CD14-positive monocyte (primary cell): ENCODE measurements at regions not wholly inside any gene's neighbourhood (a gene's known extent, or its start where the extent isn't known, plus 50 kb on each side); places are given as distances from the start of the nearest gene placed in this dataset.

Experiments
- DNase-seq, 3 donors: peaks; one replicate each; pipeline ENCODE4 v3.0.0-alpha.2; 2011 to 2022
- H2AFZ ChIP-seq: 2 replicates; pipeline ENCODE4 v1.6.0; 2012; ENCODE audit warnings: mild to moderate bottlenecking, low read depth, low read length, inconsistent platforms; ENCODE audit not compliant: insufficient read depth, poor library complexity, severe bottlenecking
- H3K27ac ChIP-seq, 2 donors: 1 replicate in 1 of 2; 2 replicates in 1 of 2; pipeline ENCODE4 v1.5.1; 2012 to 2013; ENCODE audit warnings: low read length in 2 of 2, control low read depth in 1 of 2, inconsistent platforms in 1 of 2, low read depth in 1 of 2, mild to moderate bottlenecking in 1 of 2
- H3K27me3 ChIP-seq, 2 donors: one replicate each; pipeline versions ENCODE4 v1.6.0 to v1.6.1; 2011 to 2013; ENCODE audit warnings: low read length in 2 of 2; ENCODE audit not compliant: control insufficient read depth in 2 of 2, insufficient read depth in 2 of 2
- H3K36me3 ChIP-seq, 2 donors: replicated peaks in 1 of 2; 1 replicate in 1 of 2; 2 replicates in 1 of 2; pipeline versions ENCODE4 v1.5.1 to v1.6.1; 2012 to 2013; ENCODE audit warnings: low read length in 2 of 2, control low read depth in 1 of 2, inconsistent platforms in 1 of 2, mild to moderate bottlenecking in 1 of 2; ENCODE audit not compliant: insufficient read depth in 2 of 2, control insufficient read depth in 1 of 2
- H3K4me1 ChIP-seq, 2 donors: 1 replicate in 1 of 2; 2 replicates in 1 of 2; pipeline versions ENCODE4 v1.5.1 to v1.6.1; 2012 to 2013; ENCODE audit warnings: low read length in 2 of 2, control low read depth in 1 of 2, inconsistent platforms in 1 of 2, mild to moderate bottlenecking in 1 of 2, moderate library complexity in 1 of 2; ENCODE audit not compliant: insufficient read depth in 2 of 2, control insufficient read depth in 1 of 2
- H3K4me2 ChIP-seq: replicated peaks from 2 replicates; pipeline ENCODE3; 2012; ENCODE audit warnings: low read length, moderate library complexity, mild to moderate bottlenecking; ENCODE audit not compliant: poor library complexity, severe bottlenecking; ENCODE audit errors: extremely low read depth
- H3K4me3 ChIP-seq, 3 experiments: fragments of 200-600 bp in 1 of 3; sonication (generic) in 1 of 3; replicated peaks in 1 of 3; 1 replicate in 2 of 3; 2 replicates in 1 of 3; pipeline ENCODE4 v1.5.1; 2011 to 2013; ENCODE audit warnings: low read length in 3 of 3, mild to moderate bottlenecking in 3 of 3, control low read depth in 2 of 3, low read depth in 2 of 3, inconsistent platforms in 1 of 3, moderate library complexity in 1 of 3
- H3K79me2 ChIP-seq: 2 replicates; pipeline ENCODE4 v1.6.0; 2012; ENCODE audit warnings: mild to moderate bottlenecking, control low read depth, inconsistent platforms, low read length, moderate library complexity; ENCODE audit not compliant: insufficient read depth
- H3K9ac ChIP-seq: 2 replicates; pipeline ENCODE4 v1.6.0; 2017; ENCODE audit warnings: low read length, mild to moderate bottlenecking; ENCODE audit not compliant: insufficient read depth, poor library complexity, severe bottlenecking
- H3K9me3 ChIP-seq, 2 donors: replicated peaks in 1 of 2; 1 replicate in 1 of 2; 2 replicates in 1 of 2; pipeline versions ENCODE4 v1.5.1 to v1.6.1; 2012 to 2013; ENCODE audit warnings: low read length in 2 of 2, control low read depth in 1 of 2; ENCODE audit not compliant: control insufficient read depth in 1 of 2, insufficient read depth in 1 of 2
- H4K20me1 ChIP-seq: 2 replicates; pipeline ENCODE4 v1.6.0; 2012; ENCODE audit warnings: mild to moderate bottlenecking, low read length, control low read depth, moderate library complexity; ENCODE audit not compliant: insufficient read depth
- H3K27ac Mint-ChIP-seq, 7 donors: one replicate each; pipeline ENCODE4 v1.8.0; 2020; ENCODE audit warnings: mild to moderate bottlenecking in 7 of 7, mixed read lengths in 7 of 7, moderate library complexity in 6 of 7, inconsistent platforms in 2 of 7
- H3K27me3 Mint-ChIP-seq, 3 donors: one replicate each; pipeline ENCODE4 v1.8.0; 2021 to 2022; ENCODE audit warnings: low read depth in 3 of 3, mild to moderate bottlenecking in 3 of 3, mixed read lengths in 3 of 3, moderate library complexity in 3 of 3, inconsistent platforms in 1 of 3
- H3K36me3 Mint-ChIP-seq, 2 donors: one replicate each; pipeline ENCODE4 v1.8.0; 2020; ENCODE audit warnings: mixed read lengths in 2 of 2, inconsistent platforms in 1 of 2, mild to moderate bottlenecking in 1 of 2
- H3K4me1 Mint-ChIP-seq: one replicate; pipeline ENCODE4 v1.8.0; 2020; ENCODE audit warnings: mild to moderate bottlenecking, mixed read lengths
- H3K4me3 Mint-ChIP-seq, 2 donors: one replicate each; pipeline ENCODE4 v1.8.0; 2020; ENCODE audit warnings: mild to moderate bottlenecking in 2 of 2, mixed read lengths in 2 of 2, moderate library complexity in 1 of 2
- H3K9me3 Mint-ChIP-seq, 7 donors: one replicate each; pipeline ENCODE4 v1.8.0; 2020 to 2022; ENCODE audit warnings: mixed read lengths in 7 of 7, mild to moderate bottlenecking in 6 of 7, moderate library complexity in 6 of 7, inconsistent platforms in 2 of 7
- WGBS: methylation state at CpG from one replicate; pipeline ENCODE4 v1.1.5; 2013; ENCODE audit warnings: missing lambda C conversion rate; ENCODE audit not compliant: insufficient coverage; 5-methylcytosine and 5-hydroxymethylcytosine counted together
- intact Hi-C, 2 donors: fragments of 100-400 bp; cut with micrococcal nuclease; formaldehyde crosslinking; loops; one replicate each; pipeline versions ENCODE4 v1.15.0 to v1.15.1; 2023
- TF ChIP-seq, protein P1 (sequence below): fragments of 200-600 bp; IDR thresholded peaks from one replicate; pipeline ENCODE4 v1.8.0; 2022; ENCODE audit warnings: antibody characterized with exemption, mild to moderate bottlenecking

- Histone ChIP-seq H3K79me2 (no peaks in the 10 kb centered on the region), H3K4me3 (no peak overlapping the region), H3K4me1 (no peaks in the 10 kb centered on the region), H2AFZ (no peak overlapping the region), H3K36me3 (no peaks in the 10 kb centered on the region), H3K4me2 (no peak overlapping the region), H3K27me3 (no peaks in the 10 kb centered on the region), H3K9me3 (peaks cover 0 to 7% of the 10 kb centered on the region in 2 donors), H3K9ac (no peak overlapping the region), H4K20me1 (no peaks in the 10 kb centered on the region), H3K27ac (no peak overlapping the region)
- H3K4me3 Mint-ChIP-seq, result no peak overlapping the region
- H3K4me1 Mint-ChIP-seq, result no peaks in the 10 kb centered on the region
- H3K9me3 Mint-ChIP-seq, result peaks cover 0 to 8% (median 3%) of the 10 kb centered on the region in 7 donors
- no peak for DNase-seq
- TF ChIP-seq, protein P1, sequence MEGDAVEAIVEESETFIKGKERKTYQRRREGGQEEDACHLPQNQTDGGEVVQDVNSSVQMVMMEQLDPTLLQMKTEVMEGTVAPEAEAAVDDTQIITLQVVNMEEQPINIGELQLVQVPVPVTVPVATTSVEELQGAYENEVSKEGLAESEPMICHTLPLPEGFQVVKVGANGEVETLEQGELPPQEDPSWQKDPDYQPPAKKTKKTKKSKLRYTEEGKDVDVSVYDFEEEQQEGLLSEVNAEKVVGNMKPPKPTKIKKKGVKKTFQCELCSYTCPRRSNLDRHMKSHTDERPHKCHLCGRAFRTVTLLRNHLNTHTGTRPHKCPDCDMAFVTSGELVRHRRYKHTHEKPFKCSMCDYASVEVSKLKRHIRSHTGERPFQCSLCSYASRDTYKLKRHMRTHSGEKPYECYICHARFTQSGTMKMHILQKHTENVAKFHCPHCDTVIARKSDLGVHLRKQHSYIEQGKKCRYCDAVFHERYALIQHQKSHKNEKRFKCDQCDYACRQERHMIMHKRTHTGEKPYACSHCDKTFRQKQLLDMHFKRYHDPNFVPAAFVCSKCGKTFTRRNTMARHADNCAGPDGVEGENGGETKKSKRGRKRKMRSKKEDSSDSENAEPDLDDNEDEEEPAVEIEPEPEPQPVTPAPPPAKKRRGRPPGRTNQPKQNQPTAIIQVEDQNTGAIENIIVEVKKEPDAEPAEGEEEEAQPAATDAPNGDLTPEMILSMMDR, result no peak
- no peak overlapping the region for H3K27ac Mint-ChIP-seq
- WGBS, result 80% methylated on average over 2 of the region's 9 CpGs
- peaks cover 0 to 7% (median 0%) of the 10 kb centered on the region in 3 donors for H3K27me3 Mint-ChIP-seq
- no peaks in the 10 kb centered on the region for H3K36me3 Mint-ChIP-seq
- intact Hi-C loops, result no loop called here
These were observed 336.7 kb upstream of the SHH start for GRCh38 chr7:156148995-156149394.

DNA sequence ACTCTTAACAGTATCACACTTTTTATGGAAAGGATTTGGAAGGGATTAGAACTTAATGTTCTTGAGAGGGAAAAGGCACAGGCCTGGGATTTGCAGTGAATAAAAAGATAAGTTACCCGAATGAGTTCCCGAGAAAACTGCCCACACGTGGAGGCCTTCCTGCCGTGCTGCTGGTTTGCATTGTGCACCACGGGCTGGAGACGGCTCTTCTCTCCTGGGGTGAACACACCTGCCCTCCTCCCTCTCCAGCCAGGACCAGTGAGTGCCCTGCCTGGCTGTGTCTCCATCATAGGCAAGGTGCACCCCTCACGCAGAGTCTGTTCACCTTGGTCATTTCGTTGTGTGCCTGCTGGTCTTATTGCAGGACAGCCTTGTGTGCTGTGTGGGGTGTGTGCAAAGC lies 336.3 kb upstream of the SHH start:
- Mint-ChIP-seq H3K27ac (no peak overlapping the region), H3K27me3 (peaks cover 0 to 7% (median 0%) of the 10 kb centered on the region in 3 donors), H3K4me3 (no peak overlapping the region), H3K4me1 (no peaks in the 10 kb centered on the region), H3K36me3 (no peaks in the 10 kb centered on the region), H3K9me3 (peaks cover 0 to 4% (median 0%) of the 10 kb centered on the region in 7 donors)
- Histone ChIP-seq H3K4me3 (no peak overlapping the region), H3K4me2 (no peak overlapping the region), H3K27ac (no peak overlapping the region), H3K79me2 (no peaks in the 10 kb centered on the region), H3K9ac (no peak overlapping the region), H2AFZ (no peak overlapping the region), H3K9me3 (peaks cover 0 to 3% of the 10 kb centered on the region in 2 donors), H4K20me1 (no peaks in the 10 kb centered on the region), H3K36me3 (no peaks in the 10 kb centered on the region), H3K4me1 (no peaks in the 10 kb centered on the region), H3K27me3 (no peaks in the 10 kb centered on the region)
- no peak for DNase-seq
- intact Hi-C loops, result no loop called here
- TF ChIP-seq, protein P1, result no peak
- 91% methylated on average over 8 of the region's 8 CpGs for WGBS
